ENCODE measurements at regions not wholly inside any gene's neighbourhood (a gene's known extent, or its start where the extent isn't known, plus 50 kb on each side); places are given as distances from the start of the nearest gene placed in this dataset.

DNA sequence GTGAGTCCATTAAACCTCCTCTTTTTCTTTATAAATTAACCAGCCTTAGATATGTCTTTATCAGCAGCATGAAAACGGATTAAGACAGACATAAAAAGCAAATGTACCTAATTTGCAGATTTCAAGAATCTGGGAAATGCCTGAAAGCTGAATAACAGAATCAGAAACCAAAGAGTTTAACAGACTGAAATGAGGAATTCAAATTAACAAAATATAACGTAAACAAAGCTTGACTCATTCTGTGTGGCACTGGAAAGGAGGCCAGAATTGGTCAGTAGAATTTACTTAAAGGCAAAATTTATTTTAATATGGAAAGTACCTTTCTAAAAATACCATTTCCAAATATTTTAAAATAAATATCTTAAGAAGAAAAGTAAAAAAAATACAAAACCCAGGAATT is 540.6 kb upstream of the HTR2A start:
- TF ChIP-seq CTCF (IDR thresholded peaks at IDR 0.05; ENCODE audit: insufficient read depth, low read depth, low read length) (no peak), EZH2 (IDR thresholded peaks at IDR 0.05; ENCODE audit: insufficient read depth, low read length) (no peak)

Data from astrocyte (in vitro differentiated cells and primary cell).